Left kidney (tissue), 1 donor: ENCODE measurements at regions not wholly inside any gene's neighbourhood (a gene's known extent, or its start where the extent isn't known, plus 50 kb on each side); places are given as distances from the start of the nearest gene placed in this dataset.
A peak's percentile ranks its signal among the peaks of the same experiment; 100 is the strongest.
"Not testable (repeated sequence)": the region's sequence is repeated elsewhere in the genome, so short reads cannot be mapped to it uniquely, and the experiment has no call there.

Experiments used
- DNase-seq: peaks from one replicate; pipeline ENCODE4 v3.0.0-alpha.2; 2013

DNA sequence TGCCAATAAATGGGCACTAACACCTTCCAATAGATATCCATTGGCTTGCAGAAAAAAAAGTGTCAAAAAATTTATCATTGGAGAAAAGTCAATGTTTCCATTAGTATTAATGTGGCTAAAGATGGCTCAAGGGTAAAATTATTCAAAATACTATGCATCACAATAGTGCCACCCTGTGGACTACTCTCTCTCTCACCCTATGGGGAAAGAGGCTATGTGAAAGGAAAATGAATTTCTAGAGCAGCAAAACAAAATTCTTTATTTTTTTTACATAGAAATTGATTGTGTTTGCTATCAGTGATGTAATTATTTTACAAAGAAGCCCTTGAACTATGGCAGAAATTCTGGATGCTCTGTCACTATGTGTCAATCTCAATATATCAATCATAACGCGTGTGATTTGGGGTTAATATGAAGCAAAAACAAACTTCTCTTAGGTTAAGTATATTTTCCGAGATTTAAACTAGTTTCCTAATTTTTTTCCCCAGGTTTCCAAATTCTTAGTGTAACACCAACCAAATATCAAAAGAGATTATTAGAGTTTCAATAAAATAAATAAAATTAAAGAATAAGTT is 193.9 kb downstream of the USP22 start:
- not testable (repeated sequence) for DNase-seq

DNA sequence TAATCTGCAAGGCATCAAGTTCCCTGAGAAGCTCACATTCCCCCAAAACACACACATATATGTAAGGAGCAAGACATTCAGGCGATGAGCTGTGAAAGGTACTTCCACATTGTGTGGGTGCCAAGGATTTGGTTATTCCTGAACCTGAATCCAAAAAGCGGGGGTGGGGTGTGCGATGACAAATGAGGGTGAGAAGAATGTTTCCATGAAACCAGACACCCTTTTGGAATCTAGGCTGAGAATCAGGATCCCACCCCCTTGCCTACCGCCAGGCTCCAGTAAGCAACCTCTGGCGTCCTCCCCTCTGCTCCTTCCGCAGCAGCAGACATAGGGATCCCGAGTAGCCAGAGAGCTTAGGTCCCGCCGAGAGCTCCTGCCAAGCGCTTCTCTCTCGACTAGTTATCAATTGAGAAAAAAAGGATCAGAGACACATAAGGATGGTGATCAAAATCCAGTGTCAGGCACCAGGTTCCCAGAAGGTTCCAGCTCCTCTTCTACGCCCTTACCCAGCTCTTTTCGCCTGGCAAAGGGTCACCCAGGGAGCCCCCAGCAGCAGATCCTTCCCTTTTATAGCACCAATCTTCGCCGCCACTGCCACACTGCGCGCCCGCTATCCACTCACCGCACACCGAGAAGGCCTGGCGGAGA is 191.1 kb downstream of the USP22 start:
- DNase-seq, result peak; percentile 24

DNA sequence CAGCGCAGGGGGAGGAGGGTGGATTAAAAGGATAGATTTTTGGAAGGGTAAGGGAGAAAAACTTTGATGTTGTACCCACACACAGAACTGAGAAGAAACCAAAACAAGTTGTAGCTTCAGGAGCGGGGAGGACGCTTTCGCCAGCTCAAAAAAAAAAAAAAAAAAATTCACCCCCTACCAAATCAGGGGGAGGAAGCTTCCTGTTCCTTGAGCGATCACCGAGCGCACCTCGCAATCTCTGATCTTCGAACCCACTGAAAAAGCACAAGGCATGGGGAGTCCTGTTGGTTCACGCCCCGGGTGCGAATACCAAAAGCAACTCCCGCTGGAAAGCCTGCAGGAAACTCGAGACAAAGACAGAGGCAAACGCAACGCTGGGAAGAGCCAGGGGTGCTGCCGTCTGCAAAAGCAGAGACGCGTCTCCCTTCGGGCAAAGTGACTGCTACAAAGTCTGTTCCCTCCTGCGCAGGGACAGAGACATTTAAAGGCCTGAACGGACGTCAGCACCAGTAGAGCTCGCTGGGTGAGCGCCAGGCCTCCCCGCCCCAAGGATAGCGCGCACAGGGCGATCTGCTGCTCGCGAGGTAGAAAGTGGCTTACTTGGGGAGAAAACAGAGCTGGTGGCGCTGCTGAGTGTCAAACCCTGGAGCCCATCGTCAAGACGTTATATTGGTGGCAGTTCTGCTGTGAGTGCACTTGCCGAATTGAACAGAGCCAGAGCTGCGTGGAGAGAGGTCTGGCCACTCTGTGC is 190.4 kb downstream of the USP22 start:
- peak; percentile 35 for DNase-seq

DNA sequence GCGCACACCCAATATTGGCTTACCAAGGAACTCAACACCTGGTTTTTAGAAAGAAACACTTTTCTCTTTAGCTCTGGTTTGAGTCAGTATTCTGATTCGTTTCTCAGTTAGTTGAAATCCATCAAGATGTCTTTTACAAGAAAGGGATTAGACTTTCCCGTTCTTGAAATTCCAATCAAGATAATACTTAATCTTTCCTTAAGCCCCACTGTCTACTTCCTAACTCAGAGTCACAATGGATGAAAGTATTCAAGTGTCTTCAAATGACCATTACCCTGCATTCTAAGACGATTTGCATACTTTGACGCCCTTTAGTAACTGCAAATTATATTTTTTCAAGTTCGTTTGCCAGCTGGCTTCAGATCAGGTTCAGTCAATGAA is 189.8 kb downstream of the USP22 start:
- no peak for DNase-seq

DNA sequence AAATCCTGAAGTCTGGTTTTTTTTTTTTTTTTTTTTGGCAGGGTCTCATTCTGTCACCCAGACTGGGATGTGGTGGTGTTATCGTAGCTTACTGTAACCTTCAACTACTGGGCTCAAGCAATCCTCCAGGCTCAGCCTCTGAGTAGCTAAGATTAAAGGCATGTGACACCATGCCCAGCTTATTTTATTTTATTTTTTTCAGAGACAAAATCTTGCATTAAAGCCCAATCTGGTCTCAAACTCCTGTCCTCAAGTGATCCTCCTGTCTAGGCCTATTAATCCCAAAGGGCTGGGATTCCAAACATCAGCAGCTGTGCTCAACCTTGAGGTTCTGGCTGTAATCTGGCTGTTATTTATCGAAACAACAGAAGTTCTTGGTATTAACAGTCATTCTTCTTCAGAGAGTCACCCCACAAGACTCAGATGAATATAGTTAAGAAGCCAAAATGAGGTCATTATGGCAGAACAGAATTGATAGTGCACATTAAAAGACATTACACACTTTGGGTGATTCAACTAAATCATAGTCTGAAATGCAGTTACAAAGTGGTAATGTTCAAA is 186.8 kb downstream of the USP22 start:
- not testable (repeated sequence) for DNase-seq

DNA sequence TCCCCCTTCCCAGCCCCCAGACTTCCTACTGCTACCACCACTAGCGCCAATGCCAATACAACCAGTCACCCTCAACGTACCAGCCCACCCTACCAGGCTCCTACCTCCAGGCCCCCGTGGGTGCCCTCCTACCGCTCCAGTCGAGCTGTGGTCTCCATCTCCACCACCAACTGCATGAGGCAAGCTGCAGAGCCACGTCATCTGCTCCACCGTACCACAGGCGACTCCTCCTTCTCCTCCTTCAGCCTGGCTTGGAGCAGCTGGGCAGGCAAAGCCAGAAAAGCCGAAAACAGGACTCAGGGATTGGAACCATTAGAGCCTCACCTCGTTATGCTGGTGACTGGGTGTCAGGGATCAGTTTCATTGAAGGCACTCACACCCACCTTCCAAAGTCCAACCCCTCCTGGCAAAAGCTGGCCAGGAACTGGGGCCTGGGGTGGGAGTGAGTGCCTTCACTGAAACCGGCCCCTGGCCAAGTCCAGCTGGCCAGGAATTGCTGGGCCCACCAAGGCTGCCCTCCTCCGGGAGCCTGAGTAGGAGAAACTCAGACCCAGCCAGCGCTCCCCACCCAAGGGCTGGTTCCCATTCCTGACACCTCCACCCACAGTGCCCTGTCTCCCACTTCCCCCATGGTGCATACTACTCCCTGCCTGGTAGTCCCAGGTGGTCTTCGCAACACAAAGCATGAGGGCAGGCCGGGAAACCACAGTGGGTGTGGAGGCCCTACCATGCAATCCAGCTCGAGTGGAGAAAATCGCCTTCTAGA is 176.2 kb downstream of the USP22 start:
- DNase-seq, result not testable (repeated sequence)

DNA sequence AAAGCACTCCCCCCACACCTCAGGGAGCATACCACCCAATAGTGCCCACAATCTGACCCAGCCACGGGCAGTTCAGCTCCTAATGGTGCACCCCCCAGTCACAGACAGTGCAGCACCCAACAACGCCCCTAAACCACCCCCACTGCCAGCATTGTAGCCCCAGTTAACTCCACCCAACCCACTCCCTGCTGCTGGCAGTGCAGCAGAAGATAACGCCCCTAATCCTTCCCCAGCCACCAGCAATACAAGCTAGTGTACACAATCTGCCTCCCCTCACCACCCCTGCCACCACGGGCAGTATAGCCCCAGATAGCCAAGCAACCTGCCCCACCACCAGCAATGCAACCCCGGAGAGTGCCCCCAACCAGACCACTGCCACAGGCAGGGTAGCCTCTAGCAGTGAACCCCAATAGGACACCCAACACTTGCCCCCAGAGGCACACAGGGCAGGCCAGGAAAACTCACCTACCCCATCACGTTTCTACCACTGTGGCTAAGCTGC is 175.3 kb downstream of the USP22 start:
- DNase-seq, result not testable (repeated sequence)

DNA sequence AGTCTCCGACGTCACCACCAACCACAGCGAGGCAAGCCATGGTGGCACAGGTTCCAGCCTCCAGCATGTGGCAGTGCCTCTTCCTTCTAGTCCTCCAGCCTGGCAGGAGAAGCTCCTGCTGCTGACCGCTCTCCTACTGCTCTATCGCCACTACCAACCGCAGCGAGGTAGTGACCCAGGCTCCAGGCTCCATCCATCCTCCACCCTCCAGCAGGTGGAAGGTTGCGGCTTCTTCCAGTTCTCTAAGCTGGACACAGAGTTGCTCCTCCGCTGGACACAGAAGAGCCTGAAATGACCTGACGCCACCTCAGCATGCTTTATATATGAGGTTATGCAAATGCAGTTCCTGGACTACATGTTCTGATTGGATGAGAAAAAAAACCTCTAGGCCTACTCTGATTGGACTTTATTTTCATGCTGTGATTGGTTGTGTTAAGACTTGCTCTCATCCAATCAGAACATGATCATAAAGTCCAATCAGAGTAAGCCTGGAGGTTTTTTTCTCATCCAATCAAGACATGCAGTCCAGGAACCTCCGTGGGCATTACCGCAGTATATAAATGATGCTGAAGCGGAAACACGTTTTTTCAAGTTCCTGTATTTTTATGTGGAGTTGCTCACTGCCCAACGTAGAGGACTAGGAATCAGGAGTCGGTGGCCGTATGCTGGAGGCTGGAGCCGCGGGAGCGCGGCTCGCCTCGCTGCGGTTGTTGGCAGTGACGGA is 174.7 kb downstream of the USP22 start:
- DNase-seq, result not testable (repeated sequence)

DNA sequence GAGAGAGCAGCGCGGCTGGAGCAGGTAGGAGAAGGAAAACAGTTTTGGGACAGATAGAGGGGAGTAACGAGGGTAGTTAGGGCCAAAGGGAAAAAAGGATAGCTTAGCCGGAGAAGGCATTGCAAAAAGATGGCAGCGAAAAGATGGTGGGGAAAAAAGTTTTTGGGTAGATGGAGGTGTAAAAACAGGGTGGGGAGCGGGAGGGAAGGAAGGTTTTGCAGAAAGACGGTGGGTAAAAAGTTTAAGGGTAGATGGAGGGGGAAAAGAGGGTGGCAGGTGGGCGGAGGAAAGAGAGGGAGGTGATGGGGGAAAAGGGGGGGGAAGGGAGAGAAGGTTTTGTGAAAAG is 174.2 kb downstream of the USP22 start:
- DNase-seq, result not testable (repeated sequence)

DNA sequence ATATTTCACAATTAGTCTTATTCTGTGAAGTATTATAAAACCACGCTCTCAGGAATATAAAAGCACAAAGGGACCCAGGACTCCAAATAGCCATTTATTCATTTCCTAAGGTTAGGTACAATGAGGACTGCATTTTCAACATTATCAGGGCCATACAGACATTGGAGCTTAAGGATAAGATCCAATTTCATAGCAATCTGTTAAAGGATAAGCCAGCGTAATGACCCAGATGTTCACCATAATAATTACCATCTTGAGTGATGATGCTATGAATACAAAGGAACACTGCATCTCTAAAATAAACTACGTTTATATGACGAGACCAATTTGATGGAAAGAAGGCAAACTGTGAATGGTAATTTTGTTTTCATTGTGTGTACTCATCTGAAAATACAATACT is 169.6 kb downstream of the USP22 start:
- DNase-seq, result not testable (repeated sequence)

DNA sequence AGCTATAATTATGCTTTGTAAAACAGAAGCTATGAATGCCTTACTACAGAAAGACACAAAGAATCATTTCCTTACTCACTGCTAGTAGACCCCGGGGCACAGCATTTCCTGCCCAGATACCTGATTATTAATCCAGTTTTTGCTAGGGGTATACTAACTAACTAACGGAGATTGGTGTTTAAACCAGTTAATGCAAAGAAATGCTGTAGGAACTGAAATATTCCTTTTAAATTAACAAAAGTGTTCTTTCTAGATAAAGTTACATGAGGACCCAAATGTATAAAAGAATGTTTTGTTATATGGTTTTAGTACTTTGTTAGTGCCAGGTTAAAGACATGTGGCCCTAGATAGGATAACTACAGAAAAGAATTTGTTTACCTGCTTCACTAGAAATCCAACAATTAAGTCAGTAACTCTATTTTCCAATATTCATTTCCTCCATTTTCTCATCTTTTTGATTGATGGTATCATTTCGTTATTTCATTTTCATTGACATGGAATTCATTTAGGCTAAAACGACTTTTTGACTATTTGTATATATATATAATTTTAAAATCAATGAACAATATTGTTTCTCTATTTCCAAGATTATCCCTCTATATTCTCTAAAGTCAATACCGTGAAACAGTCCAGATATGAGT is 169.0 kb downstream of the USP22 start:
- DNase-seq, result not testable (repeated sequence)

DNA sequence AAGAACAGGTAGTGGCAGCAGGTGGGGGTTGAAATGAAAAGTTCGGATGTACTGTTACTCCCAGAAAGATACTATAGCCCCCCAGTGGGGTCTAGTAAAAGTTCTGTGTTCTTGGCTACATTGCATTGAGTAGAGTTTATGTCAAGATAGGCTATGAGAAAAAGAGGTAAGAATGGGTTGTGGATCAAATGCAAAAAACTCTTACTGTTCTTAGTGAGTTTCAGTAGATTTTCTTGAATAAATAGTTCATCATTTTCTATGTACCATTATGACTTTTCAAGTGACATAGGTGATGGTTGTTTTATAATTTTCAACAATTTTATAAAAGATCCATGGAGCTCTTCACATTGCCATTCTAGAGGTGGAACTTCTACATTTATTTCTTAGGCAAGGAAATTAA is 165.4 kb downstream of the USP22 start:
- DNase-seq, result not testable (repeated sequence)

DNA sequence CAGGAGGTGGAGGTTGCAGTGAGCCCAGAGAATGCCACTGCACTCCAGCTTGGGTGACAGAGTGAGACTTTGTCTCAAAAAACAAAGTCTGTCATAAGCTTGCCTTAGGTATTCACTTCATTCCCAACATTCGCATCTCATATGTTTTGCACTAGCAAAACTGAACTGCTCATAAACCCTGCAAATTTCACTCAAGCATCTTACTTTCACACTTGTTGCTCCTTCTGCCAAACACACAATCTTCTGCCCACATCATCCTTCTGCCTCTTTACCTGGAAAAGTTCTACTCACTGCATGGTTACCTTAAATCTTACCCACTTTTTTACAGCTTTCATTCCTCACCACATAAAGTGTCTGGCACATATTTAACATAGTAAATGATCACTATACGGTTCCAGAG is 152.5 kb downstream of the USP22 start:
- no peak for DNase-seq

DNA sequence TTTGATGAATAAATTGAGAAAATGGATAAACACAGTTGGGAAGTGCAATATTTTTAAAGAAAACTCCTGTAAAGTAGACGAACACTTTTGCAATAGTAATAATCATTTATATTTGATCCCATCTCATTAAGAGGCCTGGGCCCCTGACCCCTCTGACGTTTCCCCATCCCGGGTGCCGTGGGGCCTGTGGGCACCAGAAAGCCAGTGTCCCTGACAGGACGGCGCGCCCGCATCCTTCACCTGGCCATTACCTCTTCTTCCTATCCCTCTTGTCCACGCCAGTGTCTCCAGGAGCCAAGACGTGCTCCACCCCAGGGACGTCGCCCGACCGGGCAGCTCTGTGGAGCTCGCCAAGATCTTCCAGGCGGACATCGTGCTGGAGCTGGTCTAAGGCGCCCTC is 147.4 kb downstream of the USP22 start:
- not testable (repeated sequence) for DNase-seq

DNA sequence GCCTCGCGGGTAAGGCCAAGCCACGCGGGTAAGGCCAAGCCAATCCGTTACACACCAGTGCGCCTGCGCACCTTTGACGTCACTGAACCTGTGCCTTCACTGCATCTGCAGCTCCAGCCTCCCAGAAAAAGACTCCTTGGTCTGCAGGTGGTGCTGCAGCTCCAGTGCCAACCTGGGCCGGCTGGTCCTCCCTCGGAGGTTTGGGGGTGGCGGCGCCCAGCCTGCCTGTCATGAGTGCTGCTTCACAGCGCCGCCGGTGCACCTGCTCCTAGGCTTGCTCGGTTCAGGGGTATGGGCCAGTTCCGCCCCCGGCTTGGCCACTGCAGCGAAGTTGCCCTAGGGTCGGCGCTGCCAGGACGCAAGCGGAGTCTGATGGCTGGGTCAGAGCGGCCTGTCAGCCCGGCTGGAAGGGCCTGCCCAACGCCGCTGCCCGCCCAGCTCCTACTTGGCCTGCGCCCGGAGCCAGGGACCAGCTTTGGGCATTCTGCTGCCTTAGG is 146.6 kb downstream of the USP22 start:
- DNase-seq, result no peak

DNA sequence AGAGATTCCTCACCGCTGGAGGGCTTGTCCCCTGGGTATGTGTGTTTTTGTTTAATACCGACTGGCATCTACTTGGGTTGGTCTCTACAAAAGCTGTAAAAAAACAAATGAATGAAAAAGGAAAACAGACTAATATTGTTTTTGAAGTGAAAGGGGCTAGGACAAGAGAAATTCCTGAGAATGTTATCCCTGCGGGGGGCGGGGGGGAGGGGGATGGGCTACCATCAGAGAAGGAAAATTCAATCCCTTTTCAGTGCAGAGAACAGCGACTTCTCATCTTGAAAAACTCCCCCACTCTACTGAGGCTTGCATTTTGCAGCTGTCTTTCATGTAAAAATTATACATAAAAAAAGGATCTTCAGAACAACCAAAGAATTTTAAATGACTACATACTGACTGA is 144.1 kb downstream of the USP22 start:
- DNase-seq, result not testable (repeated sequence)

DNA sequence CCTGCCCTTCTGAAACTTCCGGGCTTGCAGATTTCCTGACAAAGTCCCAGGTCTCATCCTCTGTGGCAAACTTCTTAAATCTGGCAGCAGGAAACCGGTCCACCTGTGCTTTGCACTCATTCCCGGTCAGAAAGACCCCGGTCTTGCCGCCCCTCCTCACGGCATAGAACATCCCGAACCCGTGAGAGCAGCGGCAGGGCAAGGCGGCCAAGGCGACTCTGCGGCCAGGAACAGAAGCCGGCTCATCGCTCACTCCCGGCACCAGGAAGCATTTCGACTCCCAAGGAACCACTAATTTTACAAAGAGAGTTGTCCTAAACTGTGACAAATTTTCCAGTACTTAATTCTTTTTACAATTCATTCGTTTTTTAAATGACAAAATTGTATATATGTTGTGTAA is 140.3 kb downstream of the USP22 start:
- DNase-seq, result not testable (repeated sequence)

DNA sequence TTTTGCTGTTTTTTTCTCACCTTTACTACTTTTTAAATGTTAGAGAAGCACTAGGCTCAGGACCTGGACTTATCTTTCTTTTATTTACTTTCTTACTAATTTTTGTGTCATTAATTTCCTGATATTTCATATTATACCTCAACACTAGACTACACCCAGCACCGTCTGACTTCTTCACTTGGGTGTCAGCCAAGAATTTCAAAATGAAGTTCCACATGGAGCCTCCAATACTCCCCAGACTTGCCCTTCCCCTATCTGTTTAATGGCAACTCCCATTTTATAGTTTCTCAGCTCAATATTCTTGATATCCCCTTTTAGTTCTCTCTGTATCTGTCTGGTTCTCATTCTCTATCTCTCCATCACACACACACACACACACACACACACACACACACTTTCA is 139.3 kb downstream of the USP22 start:
- DNase-seq, result not testable (repeated sequence)

DNA sequence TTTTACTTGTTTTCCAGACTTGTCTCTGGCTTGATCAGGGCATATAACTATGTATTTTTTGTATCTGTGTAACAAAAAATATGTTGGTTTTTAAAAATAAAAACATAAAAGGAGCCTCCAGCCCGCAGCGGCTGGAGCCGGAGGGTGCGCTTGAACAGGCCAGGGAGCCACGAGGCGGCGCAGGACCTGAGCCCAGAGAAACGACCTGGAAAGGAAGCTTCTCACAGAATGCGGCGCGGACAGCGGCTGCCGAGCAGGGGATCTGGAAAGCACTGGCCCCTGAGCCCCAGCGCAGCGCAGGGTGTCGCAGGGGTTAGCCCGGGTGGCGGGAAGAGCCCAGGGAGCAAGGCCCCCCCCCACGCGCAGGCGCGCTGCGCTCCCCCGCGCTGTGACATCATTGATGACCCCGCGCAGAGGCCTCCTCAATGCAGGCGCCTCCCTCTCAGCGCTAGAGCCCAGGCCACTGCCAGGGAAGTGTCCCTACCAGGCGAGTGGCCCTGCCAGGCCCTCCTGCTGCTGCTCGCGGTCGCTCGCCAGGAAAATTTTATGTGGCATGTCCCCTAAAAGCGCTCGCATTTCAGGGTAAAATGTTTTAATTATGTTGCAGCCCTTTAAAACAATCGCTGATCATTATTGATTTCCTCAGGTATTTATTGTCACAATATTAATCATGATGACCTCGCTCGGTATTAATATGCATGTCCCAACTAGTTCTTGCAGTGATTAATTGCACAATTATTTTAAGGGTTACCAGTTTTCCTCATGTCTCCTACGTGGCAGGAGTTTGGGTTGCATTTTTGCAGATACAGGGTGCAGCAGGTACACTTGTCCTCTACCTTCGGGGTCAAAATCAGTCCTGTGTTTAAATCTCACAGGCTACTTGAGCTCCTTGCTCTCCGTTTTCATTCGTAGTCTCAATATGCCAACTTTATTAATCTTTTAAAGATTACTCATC is 134.2 kb downstream of the USP22 start:
- peak; percentile 81 for DNase-seq

DNA sequence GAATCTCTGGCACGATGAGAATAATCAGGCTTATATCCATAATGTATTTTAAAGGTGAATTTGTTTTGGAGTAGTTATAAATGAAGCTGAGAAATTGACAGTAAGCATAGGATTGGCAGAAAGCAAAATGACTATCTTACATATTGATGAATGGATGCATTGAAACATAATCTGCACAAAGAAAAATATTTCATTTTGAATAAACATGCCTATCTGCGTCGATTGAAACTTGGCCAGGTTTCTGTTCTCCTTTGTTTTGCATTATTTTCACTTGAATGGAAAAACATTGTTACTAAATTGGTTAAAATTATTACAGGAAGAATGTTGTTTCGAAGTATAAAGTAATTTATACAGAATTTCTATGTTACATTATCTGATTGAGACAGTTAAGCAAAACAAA is 128.2 kb downstream of the USP22 start:
- DNase-seq, result no peak
